Small intestine (tissue), 7 donors: ENCODE measurements at regions not wholly inside any gene's neighbourhood (a gene's known extent, or its start where the extent isn't known, plus 50 kb on each side); places are given as distances from the start of the nearest gene placed in this dataset.

Source experiments
- DNase-seq, 2 donors: peaks; one replicate each; pipeline versions ENCODE4 v3.0.0 to v3.0.0-alpha.2; 2013
- FAIRE-seq: peaks from 2 replicates; lab custom pipeline; 2012; peaks lifted over from hg19 to GRCh38; lab: Jason Lieb, UNC
- H3K27ac ChIP-seq, 3 donors: one replicate each; pipeline ENCODE4 v1.5.1; 2013; ENCODE audit warnings: low read length in 2 of 3, mild to moderate bottlenecking in 2 of 3, control low read depth in 1 of 3, inconsistent platforms in 1 of 3, low read depth in 1 of 3, moderate library complexity in 1 of 3
- H3K27me3 ChIP-seq, 3 donors: one replicate each; pipeline ENCODE4 v1.6.1; 2013; ENCODE audit warnings: low read length in 3 of 3, inconsistent platforms in 1 of 3; ENCODE audit not compliant: control insufficient read depth in 3 of 3, insufficient read depth in 3 of 3
- H3K36me3 ChIP-seq, 3 donors: one replicate each; pipeline ENCODE4 v1.6.1; 2013; ENCODE audit warnings: low read length in 3 of 3, inconsistent platforms in 1 of 3, low read depth in 1 of 3, mild to moderate bottlenecking in 1 of 3, moderate library complexity in 1 of 3; ENCODE audit not compliant: control insufficient read depth in 3 of 3, insufficient read depth in 2 of 3
- H3K4me1 ChIP-seq, 3 donors: one replicate each; pipeline ENCODE4 v1.6.1; 2013; ENCODE audit warnings: low read length in 2 of 3, inconsistent platforms in 1 of 3, low read depth in 1 of 3, mild to moderate bottlenecking in 1 of 3, moderate library complexity in 1 of 3; ENCODE audit not compliant: control insufficient read depth in 3 of 3, insufficient read depth in 2 of 3
- H3K4me3 ChIP-seq, 3 donors: one replicate each; pipeline ENCODE4 v1.5.1; 2013; ENCODE audit warnings: low read length in 3 of 3, control low read depth in 1 of 3, inconsistent platforms in 1 of 3, low read depth in 1 of 3, mild to moderate bottlenecking in 1 of 3, moderate library complexity in 1 of 3
- H3K9me3 ChIP-seq, 2 donors: one replicate each; pipeline ENCODE4 v1.6.1; 2013; ENCODE audit warnings: low read depth in 1 of 2, low read length in 1 of 2; ENCODE audit not compliant: control insufficient read depth in 2 of 2, insufficient read depth in 1 of 2
- WGBS, 3 donors: extraction: QIAGEN DNeasy Blood & Tissue Kit; methylation state at CpG; one replicate each; pipeline ENCODE4 v1.1.7; 2013; 5-methylcytosine and 5-hydroxymethylcytosine counted together
- donor health status: healthy with polysubstance abuse.
- donor health status: control.
- donor health status: control.
- donor health status: Bipolar disorder and iron deficiency.
- donor health status: healthy.

GRCh38 chr1:53401813-53402745 lies 57.1 kb upstream of the DMRTB1 start:
- Histone ChIP-seq H3K27ac (no peak overlapping the region), H3K9me3 (no peaks in the 10 kb centered on the region), H3K27me3 (no peaks in the 10 kb centered on the region), H3K36me3 (no peaks in the 10 kb centered on the region), H3K4me1 (no peaks in the 10 kb centered on the region), H3K4me3 (no peak overlapping the region)
- FAIRE-seq (no peak), DNase-seq (no peak)
- WGBS, 3 donors: 78 to 84% (median 80%) methylated on average over 11 of the region's 11 CpGs

- no peak for DNase-seq
- 87 to 91% (median 87%) methylated on average over 10 of the region's 10 CpGs for WGBS, 3 donors
- Histone ChIP-seq H3K36me3 (no peaks in the 10 kb centered on the region), H3K9me3 (no peaks in the 10 kb centered on the region), H3K27me3 (no peaks in the 10 kb centered on the region), H3K27ac (no peak overlapping the region), H3K4me1 (no peaks in the 10 kb centered on the region), H3K4me3 (no peak overlapping the region)
- FAIRE-seq: no peak
Observed at GRCh38 chr1:53402891-53403655, 56.1 kb upstream of the DMRTB1 start.

GRCh38 chr1:53405737-53406136 lies 53.5 kb upstream of the DMRTB1 start:
- no peak for FAIRE-seq
- Histone ChIP-seq H3K36me3 (no peaks in the 10 kb centered on the region), H3K27me3 (no peaks in the 10 kb centered on the region), H3K4me1 (no peaks in the 10 kb centered on the region), H3K9me3 (no peaks in the 10 kb centered on the region), H3K4me3 (no peak overlapping the region), H3K27ac (no peak overlapping the region)
- no peak for DNase-seq
- WGBS, 3 donors: 88 to 91% (median 90%) methylated on average over 7 of the region's 7 CpGs

GRCh38 chr1:53406551-53407235 lies 52.5 kb upstream of the DMRTB1 start:
- Histone ChIP-seq H3K27me3 (no peaks in the 10 kb centered on the region), H3K4me1 (no peaks in the 10 kb centered on the region), H3K4me3 (no peak overlapping the region), H3K27ac (no peak overlapping the region), H3K9me3 (no peaks in the 10 kb centered on the region), H3K36me3 (no peaks in the 10 kb centered on the region)
- WGBS, 3 donors: 73 to 81% (median 76%) methylated on average over 4 of the region's 4 CpGs
- DNase-seq: no peak
- FAIRE-seq: no peak

GRCh38 chr1:53408013-53408754 lies 51.0 kb upstream of the DMRTB1 start:
- H3K27ac ChIP-seq: no peak overlapping the region
- H3K4me3 ChIP-seq: no peak overlapping the region
- FAIRE-seq (no peak), DNase-seq (no peak)
- H3K9me3 ChIP-seq: no peaks in the 10 kb centered on the region
- H3K4me1 ChIP-seq: no peaks in the 10 kb centered on the region
- H3K36me3 ChIP-seq: no peaks in the 10 kb centered on the region
- H3K27me3 ChIP-seq: no peaks in the 10 kb centered on the region
- WGBS, 3 donors: 91 to 94% (median 93%) methylated on average over 6 of the region's 6 CpGs

GRCh38 chr1:53408755-53409129 lies 50.5 kb upstream of the DMRTB1 start:
- H3K4me3 ChIP-seq: no peak overlapping the region
- 80 to 83% (median 82%) methylated on average over 7 of the region's 7 CpGs for WGBS, 3 donors
- FAIRE-seq: no peak
- H3K4me1 ChIP-seq: no peaks in the 10 kb centered on the region
- no peaks in the 10 kb centered on the region for H3K9me3 ChIP-seq
- DNase-seq: no peak
- no peaks in the 10 kb centered on the region for H3K27me3 ChIP-seq
- no peak overlapping the region for H3K27ac ChIP-seq
- no peaks in the 10 kb centered on the region for H3K36me3 ChIP-seq

- FAIRE-seq (no peak), DNase-seq (no peak)
- 85 to 93% (median 87%) methylated on average over 6 to 7 of the region's 7 CpGs for WGBS, 3 donors
- no peak overlapping the region for H3K27ac ChIP-seq
- no peaks in the 10 kb centered on the region for H3K4me1 ChIP-seq
- H3K4me3 ChIP-seq: no peak overlapping the region
- H3K36me3 ChIP-seq: no peaks in the 10 kb centered on the region
- H3K27me3 ChIP-seq: no peaks in the 10 kb centered on the region
- no peaks in the 10 kb centered on the region for H3K9me3 ChIP-seq
Observed at GRCh38 chr1:53409233-53409632, 50.0 kb upstream of the DMRTB1 start.
